ENCODE measurements at regions not wholly inside any gene's neighbourhood (a gene's known extent, or its start where the extent isn't known, plus 50 kb on each side); places are given as distances from the start of the nearest gene placed in this dataset.
A peak's percentile ranks its signal among the peaks of the same experiment; 100 is the strongest.
"Not testable (repeated sequence)": the region's sequence is repeated elsewhere in the genome, so short reads cannot be mapped to it uniquely, and the experiment has no call there.

DNA sequence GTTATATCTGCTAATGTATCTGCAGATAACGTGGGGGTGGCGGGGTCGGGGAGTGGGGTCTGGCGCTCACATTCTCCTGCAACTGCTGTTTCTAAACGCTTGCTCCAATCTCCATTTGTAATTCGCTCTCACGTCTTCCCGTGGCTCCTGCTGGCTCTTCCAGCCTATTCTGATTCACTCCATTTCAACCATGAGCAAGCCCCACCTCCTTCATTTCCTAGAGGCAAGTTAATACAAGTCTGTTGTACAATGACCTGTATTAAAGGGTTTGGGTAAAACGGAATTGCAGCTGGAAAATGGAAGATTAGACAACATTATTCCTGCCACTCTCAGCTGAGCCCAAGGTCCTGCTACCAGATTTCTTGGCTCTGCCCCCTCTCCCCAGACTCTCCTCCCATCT lies 132.3 kb downstream of the CSNK2A3 start:
- no peak for DNase-seq (ENCODE audit: low read depth)

DNA sequence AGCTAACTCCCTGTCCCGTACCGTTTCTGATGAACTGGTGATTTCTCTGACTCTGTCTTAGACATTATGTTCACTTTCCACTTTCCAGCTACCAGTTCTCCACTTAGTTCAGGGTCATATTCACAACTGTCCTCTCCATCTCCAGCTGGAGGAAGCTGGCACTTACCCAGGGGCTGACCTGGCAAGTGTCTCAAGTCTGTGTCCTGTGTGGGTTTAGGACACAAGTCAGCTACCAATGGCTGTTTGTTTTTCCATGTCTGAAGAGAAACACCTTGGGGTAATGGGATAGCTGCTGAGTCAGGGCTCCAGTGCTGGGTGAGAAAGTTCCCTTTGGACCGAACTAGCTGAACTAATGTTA lies 134.4 kb downstream of the CSNK2A3 start:
- DNase-seq (ENCODE audit: low read depth): no peak

DNA sequence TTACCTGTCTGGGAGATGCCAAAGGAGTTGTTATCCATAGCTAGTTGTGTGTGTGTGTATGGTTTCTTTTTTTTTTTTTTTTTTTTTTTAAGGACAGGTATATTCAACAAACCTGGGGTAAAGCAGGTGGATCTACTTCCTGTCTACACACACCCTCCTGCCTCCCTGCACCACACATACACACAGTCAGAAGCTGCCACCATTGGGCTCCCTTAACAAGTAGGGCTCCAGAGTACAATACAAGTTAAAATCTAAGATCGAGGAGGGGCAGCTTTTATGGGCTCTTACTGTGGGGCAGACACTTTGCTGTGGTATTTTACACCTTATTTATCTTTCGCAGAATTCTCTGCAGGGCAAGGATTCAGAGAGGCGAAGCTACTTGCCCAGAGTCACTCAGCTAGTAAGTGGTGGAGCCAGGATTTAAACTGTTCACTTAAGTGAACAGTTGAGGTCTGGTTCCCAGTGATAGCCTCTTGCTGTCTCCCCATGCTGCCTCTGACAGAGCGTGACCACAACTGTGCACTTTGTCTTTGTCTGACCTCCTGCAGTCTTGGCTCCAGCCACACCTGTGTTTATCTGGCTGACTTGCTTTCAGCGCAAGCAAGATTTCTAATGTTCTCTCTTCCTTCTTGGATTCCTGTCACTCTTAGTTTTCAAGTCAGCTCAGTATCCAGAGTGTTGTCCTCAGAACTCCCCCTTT lies 135.0 kb downstream of the CSNK2A3 start:
- no peak for DNase-seq (ENCODE audit: low read depth)

DNA sequence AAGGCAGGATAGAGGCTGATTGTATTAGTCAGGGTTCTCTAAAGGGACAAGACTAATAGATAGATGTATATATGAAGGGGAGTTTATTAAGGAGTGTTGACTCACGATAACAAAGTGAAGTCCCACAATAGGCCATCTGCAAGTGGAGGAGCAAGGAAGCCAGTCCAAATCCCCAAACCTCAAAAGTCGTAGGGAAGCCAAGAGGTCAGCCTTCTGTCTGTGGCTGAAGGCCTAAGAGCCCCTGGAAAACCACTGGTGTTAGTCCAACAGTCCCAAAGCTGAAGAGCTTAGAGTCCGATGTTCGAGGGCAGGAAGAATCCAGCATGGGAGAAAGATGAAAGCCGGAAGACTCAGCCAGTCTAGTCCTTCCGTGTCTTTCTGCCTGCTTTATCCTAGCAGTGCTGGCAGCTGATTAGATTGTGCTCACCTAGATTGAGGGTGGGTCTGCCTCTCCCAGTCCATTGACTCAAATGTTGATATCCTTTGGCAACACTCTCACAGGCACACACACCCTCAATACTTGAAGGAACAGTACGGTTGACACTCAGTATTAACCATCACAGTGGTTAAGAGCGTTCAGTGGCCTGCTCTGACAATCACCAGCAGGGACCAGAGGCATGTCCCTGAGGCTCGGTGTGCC lies 135.6 kb downstream of the CSNK2A3 start:
- DNase-seq (ENCODE audit: low read depth): no peak

DNA sequence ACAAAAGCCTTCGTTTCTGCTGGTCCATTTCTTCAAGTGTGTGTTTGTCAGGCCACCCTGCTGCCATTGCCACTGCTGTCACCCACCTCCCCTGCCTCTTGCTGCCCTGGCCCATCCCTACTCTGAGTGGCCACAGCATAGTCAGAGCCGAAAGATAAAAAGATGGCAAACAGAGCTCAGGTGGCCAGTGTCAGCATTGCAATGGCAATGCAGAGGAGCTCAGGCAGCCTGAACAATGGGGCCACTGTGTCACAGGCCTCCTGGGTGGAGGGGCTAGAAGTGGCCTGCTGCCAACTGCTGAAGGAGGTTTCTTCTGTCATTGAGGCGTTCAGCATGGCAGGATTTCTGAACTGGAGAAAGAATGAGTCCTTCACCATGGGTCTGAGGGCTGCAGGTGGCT lies 137.1 kb downstream of the CSNK2A3 start:
- no peak for DNase-seq (ENCODE audit: low read depth)

DNA sequence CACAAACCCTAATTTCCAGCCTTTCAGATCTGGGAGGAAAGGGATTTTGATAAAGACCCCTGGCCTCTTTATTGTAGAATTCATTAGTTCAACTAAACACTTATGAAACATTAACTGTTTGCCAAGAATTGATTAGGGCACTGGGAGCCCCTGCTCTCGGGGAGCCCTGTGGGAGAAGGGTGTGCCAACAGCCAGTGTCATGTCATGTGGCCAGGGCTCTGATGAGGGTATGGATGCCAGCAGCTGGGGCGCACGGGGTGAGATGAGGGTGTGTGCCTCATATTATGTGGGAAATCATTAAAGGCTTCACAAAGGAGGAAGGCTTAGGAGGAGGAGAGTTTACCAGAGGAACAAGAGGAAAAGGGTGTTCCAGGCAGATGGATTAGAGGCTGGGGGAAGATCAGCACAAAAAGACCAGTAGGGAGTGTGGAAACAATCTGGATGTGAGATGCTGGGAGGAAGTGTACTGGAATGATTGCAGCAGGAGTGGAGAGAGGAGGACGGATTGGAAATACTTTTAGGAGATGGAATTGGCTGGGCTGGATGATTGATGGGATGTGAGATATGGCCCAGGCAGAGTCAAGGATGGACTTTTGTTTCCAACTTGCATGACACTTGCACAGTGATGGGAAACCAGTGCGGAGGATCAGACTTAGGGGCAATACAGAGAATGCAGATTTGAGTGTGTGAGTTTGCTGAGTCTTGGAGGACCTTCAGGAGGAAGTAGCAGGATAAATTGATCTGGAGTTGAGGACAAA lies 137.8 kb downstream of the CSNK2A3 start:
- DNase-seq (ENCODE audit: low read depth): no peak

DNA sequence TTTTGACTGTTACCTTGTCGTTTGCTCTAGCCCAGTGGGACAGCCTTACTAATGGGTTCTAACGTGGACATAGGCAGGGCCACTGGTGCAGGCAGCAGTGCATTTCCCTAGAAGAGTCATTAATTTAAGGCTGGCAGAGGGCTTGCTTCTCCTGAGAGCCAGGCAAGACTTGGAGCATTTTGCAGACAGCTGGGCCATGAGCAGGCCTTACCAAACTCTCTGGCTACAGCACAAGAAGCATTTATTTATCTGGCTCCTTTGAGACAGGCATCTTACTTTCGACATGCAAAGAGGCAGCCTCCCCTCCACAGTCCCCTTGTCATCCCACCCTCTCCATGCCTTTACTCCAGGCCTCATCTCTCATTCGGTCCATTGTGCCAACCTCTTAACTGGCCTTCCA lies 139.9 kb downstream of the CSNK2A3 start:
- DNase-seq (ENCODE audit: low read depth): no peak

DNA sequence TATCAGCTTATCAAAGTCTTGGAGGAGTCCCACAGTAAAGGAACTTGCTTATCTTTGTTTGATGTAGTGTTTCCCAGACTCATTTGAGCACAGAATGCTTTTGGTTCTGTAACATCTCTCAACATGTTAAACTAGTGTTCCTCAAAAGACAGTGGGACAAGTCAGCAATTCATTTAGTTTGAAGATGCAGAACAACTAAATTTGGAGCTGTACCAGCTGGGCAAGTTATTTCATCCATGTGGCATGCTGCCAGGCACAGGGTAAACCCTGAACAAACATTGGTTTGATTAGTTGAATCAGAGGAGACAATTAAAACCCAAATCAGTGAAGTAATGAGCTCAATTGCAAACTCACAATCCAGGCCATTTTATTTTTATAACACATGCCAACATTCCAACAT lies 141.2 kb downstream of the CSNK2A3 start:
- DNase-seq (ENCODE audit: low read depth): no peak

DNA sequence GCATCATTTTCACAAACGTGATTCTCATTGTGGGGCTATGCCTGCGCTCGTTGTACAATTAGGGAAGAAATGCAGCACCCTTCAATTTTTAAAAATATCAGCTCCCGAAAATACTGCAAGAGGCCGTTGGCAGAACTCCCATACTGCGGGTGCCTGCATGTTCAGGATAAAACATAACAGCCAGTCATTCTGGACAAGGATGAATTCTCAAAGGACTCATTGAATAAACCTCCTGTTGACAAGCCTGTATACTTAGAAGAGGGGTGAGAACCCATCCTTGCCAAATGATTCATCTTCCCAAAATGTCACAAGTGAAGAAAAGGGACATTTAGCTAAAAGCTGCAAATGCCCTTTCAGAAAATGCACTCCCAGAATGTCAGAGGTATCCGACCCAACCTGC lies 141.9 kb downstream of the CSNK2A3 start:
- no peak for DNase-seq (ENCODE audit: low read depth)

DNA sequence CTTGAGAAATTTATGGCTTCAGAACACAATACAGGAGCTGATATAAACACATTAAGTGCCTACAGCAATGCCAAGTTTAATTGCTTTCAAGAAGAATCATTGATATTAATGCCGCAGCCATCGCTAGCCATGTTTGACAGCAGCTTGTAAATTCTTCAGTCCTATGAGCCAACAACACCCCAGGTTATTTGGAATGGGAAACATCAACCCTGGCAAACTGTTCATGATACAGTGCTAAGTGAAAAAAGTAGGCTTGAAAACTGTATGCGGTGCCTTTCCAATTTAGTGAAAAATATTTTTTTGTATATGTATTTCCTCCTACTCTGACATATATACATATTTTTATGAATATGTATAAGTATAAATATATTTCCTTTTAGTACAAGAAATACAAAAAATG lies 142.6 kb downstream of the CSNK2A3 start:
- no peak for DNase-seq (ENCODE audit: low read depth)

DNA sequence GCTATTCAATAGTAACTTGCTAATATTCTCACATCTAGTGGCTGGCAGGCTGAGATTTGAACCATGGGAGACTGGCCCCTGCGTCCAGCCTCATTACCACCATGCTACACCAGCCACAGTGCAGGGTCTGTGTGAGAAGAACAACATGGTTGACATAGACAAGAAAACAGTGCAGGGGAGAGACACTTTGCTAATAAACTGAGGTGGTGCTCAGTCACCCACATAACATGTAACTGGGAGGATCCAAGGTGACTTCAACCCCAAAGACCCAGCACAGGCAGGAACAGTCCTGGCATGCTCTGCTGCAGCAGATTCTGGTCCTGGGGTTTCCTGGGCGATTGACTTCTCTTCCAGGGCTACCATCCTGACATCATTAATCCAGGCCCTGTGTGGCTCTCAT lies 143.1 kb downstream of the CSNK2A3 start:
- no peak for DNase-seq (ENCODE audit: low read depth)

DNA sequence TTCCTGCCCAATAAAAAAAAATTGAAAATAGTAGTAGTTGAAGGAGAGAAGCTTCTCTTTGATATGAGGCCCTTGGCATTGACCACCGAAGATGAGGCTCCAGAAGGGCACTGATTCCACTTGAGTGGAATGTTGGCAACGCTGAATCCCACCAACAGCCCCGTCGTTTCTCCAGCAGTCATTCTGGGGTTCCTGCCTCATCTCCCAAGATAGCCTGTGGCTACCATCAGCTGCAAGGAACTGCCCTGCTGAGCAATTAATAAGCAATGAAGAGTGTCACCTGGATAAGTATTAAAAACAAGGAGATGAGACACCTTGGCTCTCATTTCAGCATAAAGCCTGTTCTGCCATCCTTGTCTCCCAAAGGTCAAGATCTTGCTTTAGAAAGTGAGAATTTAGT lies 144.1 kb downstream of the CSNK2A3 start:
- no peak for DNase-seq (ENCODE audit: low read depth)

DNA sequence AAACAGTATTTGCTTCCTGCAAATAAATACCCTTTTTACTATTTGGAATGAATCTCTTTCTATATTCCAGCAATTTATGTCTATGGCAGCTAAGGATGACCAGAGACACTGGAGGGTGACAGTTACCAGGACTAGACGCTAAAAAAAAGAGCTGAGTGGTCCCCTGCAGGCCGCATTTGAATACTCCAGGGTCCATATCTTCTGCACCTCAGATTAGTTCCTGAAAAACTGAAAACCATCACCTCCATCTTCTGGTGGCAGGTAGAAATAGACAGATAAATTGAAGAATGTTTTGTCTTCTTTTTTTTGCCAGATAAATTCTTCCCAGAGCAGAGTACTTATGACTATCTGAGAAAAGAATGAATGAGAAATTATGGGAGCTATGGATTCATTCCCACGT lies 145.6 kb downstream of the CSNK2A3 start:
- no peak for DNase-seq (ENCODE audit: low read depth)

DNA sequence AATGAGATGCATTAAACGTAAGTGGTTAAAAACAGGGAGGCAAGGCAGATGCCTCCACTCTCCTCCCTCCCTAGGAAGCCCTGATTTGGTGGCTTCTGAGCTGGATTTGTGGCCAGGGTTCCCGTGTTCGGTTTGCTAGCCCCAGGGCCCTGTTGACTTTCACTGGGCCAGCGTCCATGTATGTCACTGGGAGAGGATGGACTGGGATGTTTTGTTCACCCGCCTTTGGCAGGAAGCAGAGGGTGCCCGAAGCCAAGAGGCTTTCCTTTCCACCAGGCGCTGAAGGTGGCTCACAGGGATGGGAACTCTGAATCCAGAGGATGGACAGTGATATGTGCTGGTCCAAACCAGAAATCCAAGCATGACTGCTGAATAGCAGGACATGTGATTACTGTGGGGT lies 146.6 kb downstream of the CSNK2A3 start:
- DNase-seq (ENCODE audit: low read depth): no peak

DNA sequence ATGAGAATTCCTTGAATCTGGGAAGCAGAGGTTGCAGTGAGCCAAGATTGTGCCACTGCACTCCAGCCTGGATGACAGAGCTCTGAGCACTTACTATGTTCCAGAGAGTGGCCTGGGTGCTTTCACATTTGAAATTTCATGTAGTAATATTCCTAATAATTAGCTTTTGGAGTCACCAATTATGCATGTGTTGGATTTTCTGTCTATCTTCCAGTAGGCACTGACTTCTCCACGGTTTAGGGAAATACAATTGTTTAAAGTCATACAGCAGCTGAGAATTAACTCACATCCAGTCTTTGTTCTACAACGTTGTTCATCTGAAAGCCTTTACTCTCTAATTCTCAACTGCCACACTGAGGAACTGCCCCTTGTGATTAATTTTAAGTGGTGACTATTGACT lies 150.2 kb downstream of the CSNK2A3 start:
- no peak for DNase-seq (ENCODE audit: low read depth)

DNA sequence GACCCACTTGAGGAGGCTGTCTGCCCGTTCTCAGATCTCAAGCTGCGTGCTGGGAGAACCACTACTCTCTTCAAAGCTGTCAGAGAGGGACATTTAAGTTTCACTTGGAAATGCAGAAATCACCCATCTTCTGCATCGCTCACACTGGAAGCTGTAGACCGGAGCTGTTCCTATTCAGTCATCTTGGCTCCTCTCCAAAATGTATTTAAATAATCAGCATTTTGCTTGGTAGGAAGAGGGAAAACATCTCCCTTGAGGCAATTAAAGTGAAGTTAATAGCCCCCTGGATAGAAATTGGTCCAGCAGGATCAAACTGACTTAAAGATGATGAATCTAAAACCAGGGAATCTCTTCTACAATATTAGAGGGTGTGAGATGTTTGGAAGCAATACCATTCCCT lies 151.7 kb downstream of the CSNK2A3 start:
- DNase-seq (ENCODE audit: low read depth): not testable (repeated sequence)

DNA sequence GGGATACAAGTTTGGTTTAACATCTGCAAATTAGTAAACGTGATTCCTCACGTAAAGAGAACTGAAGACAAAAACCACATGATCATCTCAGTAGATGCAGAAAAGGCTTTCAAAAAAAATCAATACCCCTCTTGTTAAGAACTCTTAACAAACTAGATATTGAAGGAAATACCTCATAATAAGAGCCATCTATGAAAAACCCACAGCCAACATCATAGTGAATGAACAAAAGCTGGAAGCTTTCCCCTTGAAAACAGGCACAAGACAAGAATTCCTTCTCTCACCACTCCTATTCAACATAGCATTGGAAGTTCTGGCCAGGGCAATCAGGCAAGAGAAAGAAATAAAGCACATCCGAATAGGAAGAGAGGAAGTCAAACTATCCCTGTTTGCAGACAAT lies 160.5 kb downstream of the CSNK2A3 start:
- no peak for DNase-seq (ENCODE audit: low read depth)

DNA sequence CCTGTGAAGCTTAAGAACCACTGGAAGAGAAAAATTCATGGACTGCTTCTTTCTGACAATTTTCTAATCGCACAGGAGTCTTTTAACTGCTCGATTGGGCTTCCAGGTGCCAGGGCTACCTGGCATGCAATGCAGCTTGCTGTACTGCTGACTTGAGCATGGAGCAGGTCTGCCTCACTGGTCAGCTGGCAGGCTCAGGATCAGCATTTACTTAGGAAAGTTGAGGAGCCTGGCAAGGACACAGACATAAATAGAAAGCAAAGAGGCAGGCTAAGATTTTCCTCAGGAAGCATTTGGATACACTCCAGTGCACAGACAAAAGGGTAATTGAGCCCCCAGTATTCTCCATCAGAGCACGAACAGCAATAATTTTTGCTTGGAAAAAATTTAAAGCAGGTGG lies 163.5 kb downstream of the CSNK2A3 start:
- DNase-seq (ENCODE audit: low read depth): no peak

DNA sequence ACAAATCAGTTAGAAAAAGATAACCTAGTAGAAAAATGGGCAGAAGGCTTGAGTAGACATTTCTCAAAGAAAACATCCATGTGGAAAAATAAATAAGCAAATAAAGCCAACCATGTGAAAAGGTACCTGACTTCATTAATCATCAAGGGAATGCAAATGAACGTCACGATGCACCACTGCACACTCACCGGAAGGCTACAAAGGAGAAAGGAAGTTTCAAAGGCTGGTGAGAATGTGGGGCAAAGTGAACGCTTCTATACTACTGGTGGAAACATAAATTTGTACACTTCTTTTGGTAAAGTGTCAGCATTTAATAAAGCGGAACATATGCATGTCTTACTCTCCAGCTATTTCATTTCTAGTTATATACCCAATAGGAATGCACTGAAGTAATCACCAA lies 166.8 kb downstream of the CSNK2A3 start:
- DNase-seq (ENCODE audit: low read depth): no peak

DNA sequence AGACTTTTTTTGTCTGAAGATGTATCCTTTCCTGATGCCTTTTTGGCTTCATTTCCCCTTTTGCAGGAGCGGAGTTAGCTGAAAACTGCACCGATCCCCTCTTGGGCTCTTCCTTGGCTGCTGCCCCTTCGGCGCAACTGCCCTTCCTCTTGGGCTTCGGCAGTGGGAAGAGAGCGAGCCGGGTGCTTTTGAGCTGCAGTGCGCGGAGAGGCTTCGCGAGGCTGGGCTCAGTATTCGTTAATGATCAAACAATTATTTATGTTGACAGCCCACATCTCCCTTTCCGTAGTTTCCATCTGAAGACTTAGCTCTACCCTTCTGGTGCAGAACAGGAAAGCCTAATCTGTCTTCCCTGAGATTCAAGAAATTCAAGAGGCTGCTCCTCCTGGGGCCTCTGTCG lies 170.8 kb downstream of the CSNK2A3 start:
- DNase-seq (ENCODE audit: low read depth): no peak

DNA sequence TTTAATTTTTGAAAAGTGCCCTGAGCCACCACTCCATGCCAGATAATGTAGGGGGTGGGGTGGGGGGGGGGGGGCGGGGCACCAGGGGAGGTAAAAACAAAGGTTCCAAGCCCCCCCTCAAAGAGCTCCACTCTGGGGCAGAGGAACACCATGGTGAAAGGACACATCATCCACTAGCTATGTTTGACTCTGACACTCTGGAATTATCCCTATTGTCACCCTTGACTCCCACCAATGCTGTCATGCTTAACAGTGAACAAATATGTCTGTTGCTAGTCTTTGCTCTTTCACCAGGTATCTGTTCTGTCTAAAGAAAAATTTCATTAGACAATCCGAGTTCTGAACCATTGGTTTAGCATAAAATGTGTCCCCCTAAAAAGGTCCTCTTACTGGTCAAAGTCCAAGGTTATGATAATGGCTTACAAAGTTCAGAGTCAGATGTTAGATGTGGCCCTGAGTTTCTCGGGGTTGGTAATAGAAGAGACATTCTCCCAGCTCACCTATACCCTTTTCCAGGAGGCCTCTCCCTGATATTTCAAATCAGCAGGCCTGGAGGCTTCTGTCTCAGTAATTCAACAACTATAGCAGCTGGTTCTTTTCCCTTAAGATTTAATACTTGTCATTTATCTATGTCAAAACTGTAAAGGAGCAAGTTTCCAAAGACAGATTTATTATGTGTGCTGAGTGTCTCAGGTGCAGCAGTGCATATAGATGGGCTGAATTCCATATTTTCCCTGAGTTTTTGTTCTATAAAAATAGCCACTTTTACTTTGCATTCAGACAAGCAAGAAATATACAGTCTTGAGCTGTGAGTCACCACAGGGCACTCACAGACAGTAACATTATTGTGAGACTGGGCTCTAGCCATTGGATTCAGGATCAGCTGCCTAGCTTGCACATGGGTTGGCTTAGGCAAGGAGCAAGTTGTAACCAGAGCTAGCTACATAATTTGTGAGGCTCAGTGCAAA lies 174.1 kb downstream of the CSNK2A3 start:
- DNase-seq (ENCODE audit: low read depth): peak; percentile 57

DNA sequence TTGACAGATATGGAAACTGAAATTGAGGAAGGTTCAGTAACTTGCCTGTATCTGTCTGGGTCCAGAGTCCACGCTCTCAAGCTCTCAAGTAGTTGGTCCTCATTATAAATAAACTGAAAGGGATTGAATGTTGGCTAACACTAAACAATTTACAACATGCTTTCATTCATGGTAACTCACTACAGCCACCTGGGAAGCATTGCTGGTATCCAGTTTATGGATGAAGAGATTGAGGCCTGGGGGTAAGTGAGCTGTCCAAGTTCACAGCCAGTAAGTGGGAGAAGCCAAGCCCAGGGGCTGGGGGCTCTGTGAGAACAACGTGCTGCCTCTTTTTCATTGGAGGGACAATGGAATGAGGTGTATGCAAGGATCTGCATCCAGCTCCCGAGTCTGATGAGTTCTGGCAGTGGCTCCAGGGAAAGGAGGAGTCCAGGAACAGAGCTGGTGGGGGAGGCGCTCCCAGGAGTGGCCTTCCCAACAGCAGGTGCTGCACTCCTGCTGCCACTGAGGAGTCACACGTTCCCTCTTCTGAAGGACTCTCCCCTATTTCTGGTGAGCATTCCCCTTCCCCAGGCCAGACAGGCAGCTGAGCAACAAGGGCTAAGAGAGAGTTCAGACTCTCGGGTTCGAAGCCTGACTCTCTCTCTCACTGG lies 175.8 kb downstream of the CSNK2A3 start:
- DNase-seq (ENCODE audit: low read depth): no peak

Measured in non-pigmented ciliary epithelial cell (primary cell).